ENCODE measurements at regions not wholly inside any gene's neighbourhood (a gene's known extent, or its start where the extent isn't known, plus 50 kb on each side); places are given as distances from the start of the nearest gene placed in this dataset.

DNA sequence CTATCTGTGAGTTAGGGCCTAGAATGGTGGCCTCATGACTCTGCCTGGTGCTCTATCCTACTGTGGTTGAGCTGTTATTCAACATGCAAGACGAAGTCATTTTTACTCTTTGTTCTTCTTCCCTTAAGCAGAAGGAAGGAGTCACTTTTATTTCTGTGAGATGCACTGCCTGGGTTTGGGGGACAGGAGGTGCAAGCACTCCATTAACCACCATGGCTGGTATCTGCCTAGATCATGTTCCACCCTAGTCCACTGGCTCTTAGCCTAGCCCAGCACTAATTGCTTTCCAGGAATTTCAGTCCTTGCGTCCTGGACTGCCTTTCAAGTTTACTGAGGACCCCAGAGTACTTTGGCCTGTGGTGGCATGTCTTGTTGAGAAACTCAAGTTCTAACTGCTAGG is 1182.7 kb downstream of the FSTL5 start:
- no peak for TF ChIP-seq EZH2 (IDR thresholded peaks at IDR 0.05; ENCODE audit: low read length, missing control alignments)
- TF ChIP-seq, protein P1, sequence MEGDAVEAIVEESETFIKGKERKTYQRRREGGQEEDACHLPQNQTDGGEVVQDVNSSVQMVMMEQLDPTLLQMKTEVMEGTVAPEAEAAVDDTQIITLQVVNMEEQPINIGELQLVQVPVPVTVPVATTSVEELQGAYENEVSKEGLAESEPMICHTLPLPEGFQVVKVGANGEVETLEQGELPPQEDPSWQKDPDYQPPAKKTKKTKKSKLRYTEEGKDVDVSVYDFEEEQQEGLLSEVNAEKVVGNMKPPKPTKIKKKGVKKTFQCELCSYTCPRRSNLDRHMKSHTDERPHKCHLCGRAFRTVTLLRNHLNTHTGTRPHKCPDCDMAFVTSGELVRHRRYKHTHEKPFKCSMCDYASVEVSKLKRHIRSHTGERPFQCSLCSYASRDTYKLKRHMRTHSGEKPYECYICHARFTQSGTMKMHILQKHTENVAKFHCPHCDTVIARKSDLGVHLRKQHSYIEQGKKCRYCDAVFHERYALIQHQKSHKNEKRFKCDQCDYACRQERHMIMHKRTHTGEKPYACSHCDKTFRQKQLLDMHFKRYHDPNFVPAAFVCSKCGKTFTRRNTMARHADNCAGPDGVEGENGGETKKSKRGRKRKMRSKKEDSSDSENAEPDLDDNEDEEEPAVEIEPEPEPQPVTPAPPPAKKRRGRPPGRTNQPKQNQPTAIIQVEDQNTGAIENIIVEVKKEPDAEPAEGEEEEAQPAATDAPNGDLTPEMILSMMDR (conservative IDR thresholded peaks at IDR 0.05 in 1 of 2, IDR thresholded peaks at IDR 0.05 in 1 of 2; ENCODE audit: low read depth in 1 of 2, low read length in 2 of 2) = no peak
- Histone ChIP-seq H3K9me3 (ENCODE audit: control insufficient read depth, insufficient read depth, low read depth, low read length) (no peaks in the 10 kb centered on the region), H3K4me2 (ENCODE audit: extremely low read depth, insufficient read depth, low read length) (no peak overlapping the region), H3K27ac (ENCODE audit: insufficient read depth, low read length) (no peak overlapping the region), H3K4me3 (replicated peaks in 1 of 4; ENCODE audit: control extremely low read depth in 1 of 4, insufficient read depth in 1 of 4, low read depth in 3 of 4, low read length in 4 of 4) (no peak overlapping the region), H3K9ac (ENCODE audit: insufficient read depth, low read length) (no peak overlapping the region), H2AFZ (ENCODE audit: low read length) (no peak overlapping the region), H4K20me1 (ENCODE audit: control insufficient read depth, extremely low read depth, insufficient read depth, low read length) (no peaks in the 10 kb centered on the region), H3K36me3 (ENCODE audit: control insufficient read depth, insufficient read depth, low read length) (no peaks in the 10 kb centered on the region), H3K79me2 (ENCODE audit: control insufficient read depth, insufficient read depth, low read length) (no peaks in the 10 kb centered on the region), H3K4me1 (ENCODE audit: control insufficient read depth, extremely low read depth, insufficient read depth, low read length) (no peaks in the 10 kb centered on the region), H3K27me3 (ENCODE audit: control insufficient read depth, insufficient read depth, low read length) (no peaks in the 10 kb centered on the region)
- no peak for DNase-seq (ENCODE audit: low read depth in 2 of 2)

DNA sequence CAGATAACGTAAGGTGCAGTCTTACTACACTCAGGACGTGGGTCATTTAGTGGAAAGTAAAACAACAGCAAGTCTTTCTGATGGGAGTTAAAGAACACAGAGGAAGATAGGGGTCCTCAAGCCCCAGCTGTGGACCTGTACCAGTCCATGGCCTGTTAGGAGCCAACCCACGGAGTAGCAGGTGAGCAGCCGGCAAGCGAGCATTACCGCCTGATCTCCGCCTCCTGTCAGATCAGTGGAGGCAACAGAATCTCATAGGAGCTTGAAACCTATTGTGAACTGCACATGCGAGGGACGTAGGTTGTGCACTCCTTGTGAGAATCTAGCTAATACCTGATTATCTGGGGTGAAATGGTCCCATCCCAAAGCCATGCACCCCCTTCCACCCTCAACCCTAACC is 1180.8 kb downstream of the FSTL5 start:
- no peaks in the 10 kb centered on the region for H4K20me1 ChIP-seq (ENCODE audit: control insufficient read depth, extremely low read depth, insufficient read depth, low read length)
- DNase-seq (ENCODE audit: low read depth in 2 of 2) = no peak
- no peak for TF ChIP-seq EZH2 (IDR thresholded peaks at IDR 0.05; ENCODE audit: low read length, missing control alignments)
- TF ChIP-seq, protein P1 (conservative IDR thresholded peaks at IDR 0.05 in 1 of 2, IDR thresholded peaks at IDR 0.05 in 1 of 2; ENCODE audit: low read depth in 1 of 2, low read length in 2 of 2) = no peak
- no peaks in the 10 kb centered on the region for H3K79me2 ChIP-seq (ENCODE audit: control insufficient read depth, insufficient read depth, low read length)
- H3K4me3 ChIP-seq (replicated peaks in 1 of 4; ENCODE audit: control extremely low read depth in 1 of 4, insufficient read depth in 1 of 4, low read depth in 3 of 4, low read length in 4 of 4) = no peak overlapping the region
- H3K27me3 ChIP-seq (ENCODE audit: control insufficient read depth, insufficient read depth, low read length) = no peaks in the 10 kb centered on the region
- no peaks in the 10 kb centered on the region for H3K9me3 ChIP-seq (ENCODE audit: control insufficient read depth, insufficient read depth, low read depth, low read length)
- no peaks in the 10 kb centered on the region for H3K4me1 ChIP-seq (ENCODE audit: control insufficient read depth, extremely low read depth, insufficient read depth, low read length)
- H3K36me3 ChIP-seq (ENCODE audit: control insufficient read depth, insufficient read depth, low read length) = no peaks in the 10 kb centered on the region
- no peak overlapping the region for H3K27ac ChIP-seq (ENCODE audit: insufficient read depth, low read length)
- H3K4me2 ChIP-seq (ENCODE audit: extremely low read depth, insufficient read depth, low read length) = no peak overlapping the region
- H2AFZ ChIP-seq (ENCODE audit: low read length) = no peak overlapping the region
- no peak overlapping the region for H3K9ac ChIP-seq (ENCODE audit: insufficient read depth, low read length)

- DNase-seq (ENCODE audit: low read depth in 2 of 2) = no peak
- no peak overlapping the region for H2AFZ ChIP-seq (ENCODE audit: low read length)
- no peak overlapping the region for H3K9ac ChIP-seq (ENCODE audit: insufficient read depth, low read length)
- H3K27me3 ChIP-seq (ENCODE audit: control insufficient read depth, insufficient read depth, low read length) = no peaks in the 10 kb centered on the region
- H3K79me2 ChIP-seq (ENCODE audit: control insufficient read depth, insufficient read depth, low read length) = no peaks in the 10 kb centered on the region
- H3K4me2 ChIP-seq (ENCODE audit: extremely low read depth, insufficient read depth, low read length) = no peak overlapping the region
- H3K4me1 ChIP-seq (ENCODE audit: control insufficient read depth, extremely low read depth, insufficient read depth, low read length) = no peaks in the 10 kb centered on the region
- H3K27ac ChIP-seq (ENCODE audit: insufficient read depth, low read length) = no peak overlapping the region
- H3K4me3 ChIP-seq (replicated peaks in 1 of 4; ENCODE audit: control extremely low read depth in 1 of 4, insufficient read depth in 1 of 4, low read depth in 3 of 4, low read length in 4 of 4) = no peak overlapping the region
- no peaks in the 10 kb centered on the region for H3K9me3 ChIP-seq (ENCODE audit: control insufficient read depth, insufficient read depth, low read depth, low read length)
- TF ChIP-seq, protein P1 (conservative IDR thresholded peaks at IDR 0.05 in 1 of 2, IDR thresholded peaks at IDR 0.05 in 1 of 2; ENCODE audit: low read depth in 1 of 2, low read length in 2 of 2) = no peak
- TF ChIP-seq EZH2 (IDR thresholded peaks at IDR 0.05; ENCODE audit: low read length, missing control alignments) = no peak
- no peaks in the 10 kb centered on the region for H4K20me1 ChIP-seq (ENCODE audit: control insufficient read depth, extremely low read depth, insufficient read depth, low read length)
- no peaks in the 10 kb centered on the region for H3K36me3 ChIP-seq (ENCODE audit: control insufficient read depth, insufficient read depth, low read length)
These were observed 1161.4 kb downstream of the FSTL5 start for GRCh38 chr4:161002386-161002785.

All from fibroblast of lung (primary cell).